H9 (cell line): ENCODE measurements at regions not wholly inside any gene's neighbourhood (a gene's known extent, or its start where the extent isn't known, plus 50 kb on each side); places are given as distances from the start of the nearest gene placed in this dataset.

ENCODE experiments used
- DNase-seq: peaks from one replicate; pipeline ENCODE4 v3.0.0-alpha.2; 2017
- H2AFZ ChIP-seq: one replicate; pipeline ENCODE4 v1.6.1; 2013; ENCODE audit warnings: mild to moderate bottlenecking, low read length, control low read depth, moderate library complexity
- H2AK5ac ChIP-seq: 2 replicates; pipeline ENCODE4 v1.6.1; 2013; ENCODE audit warnings: low read length, control low read depth, mixed read lengths; ENCODE audit not compliant: insufficient read length
- H2BK120ac ChIP-seq: one replicate; pipeline ENCODE4 v1.6.1; 2013; ENCODE audit warnings: low read depth, mild to moderate bottlenecking, low read length, control low read depth, inconsistent platforms; ENCODE audit not compliant: poor library complexity, severe bottlenecking
- H2BK12ac ChIP-seq: 2 replicates; pipeline ENCODE4 v1.6.1; 2013; ENCODE audit warnings: low read length, control low read depth, mixed read lengths, low read depth; ENCODE audit not compliant: insufficient read length
- H2BK15ac ChIP-seq: 2 replicates; pipeline ENCODE4 v1.6.1; 2013; ENCODE audit warnings: low read depth, low read length, control low read depth
- H2BK20ac ChIP-seq: one replicate; pipeline ENCODE4 v1.6.1; 2013; ENCODE audit warnings: low read depth, mild to moderate bottlenecking, low read length, control low read depth, inconsistent platforms; ENCODE audit not compliant: poor library complexity, severe bottlenecking
- H2BK5ac ChIP-seq: 2 replicates; pipeline ENCODE4 v1.6.1; 2013; ENCODE audit warnings: low read length, control low read depth, mixed read lengths; ENCODE audit not compliant: insufficient read length
- H3K14ac ChIP-seq: 2 replicates; pipeline ENCODE4 v1.6.1; 2013; ENCODE audit warnings: low read length, control low read depth; ENCODE audit not compliant: insufficient read depth
- H3K18ac ChIP-seq: 2 replicates; pipeline ENCODE4 v1.6.1; 2013; ENCODE audit warnings: low read depth, mild to moderate bottlenecking, mixed read lengths, low read length, control low read depth; ENCODE audit not compliant: insufficient read length
- H3K23ac ChIP-seq: 2 replicates; pipeline ENCODE4 v1.6.1; 2013; ENCODE audit warnings: low read length, control low read depth, mixed read lengths, low read depth; ENCODE audit not compliant: insufficient read length
- H3K23me2 ChIP-seq: 2 replicates; pipeline ENCODE4 v1.6.1; 2013; ENCODE audit warnings: low read depth, mild to moderate bottlenecking, mixed read lengths, low read length, control low read depth; ENCODE audit not compliant: insufficient read length, poor library complexity, severe bottlenecking
- H3K27ac ChIP-seq: 2 replicates; pipeline ENCODE4 v1.5.1; 2013; ENCODE audit warnings: low read length, control low read depth, mixed read lengths, low read depth; ENCODE audit not compliant: insufficient read length
- H3K27me3 ChIP-seq: 2 replicates; pipeline ENCODE4 v1.6.1; 2013; ENCODE audit warnings: low read length, control low read depth, inconsistent platforms; ENCODE audit not compliant: insufficient read depth
- H3K4ac ChIP-seq: 2 replicates; pipeline ENCODE4 v1.6.1; 2013; ENCODE audit warnings: low read depth, mild to moderate bottlenecking, control low read depth, inconsistent platforms, low read length, moderate library complexity
- H3K4me1 ChIP-seq: 2 replicates; pipeline ENCODE4 v1.6.1; 2013; ENCODE audit warnings: low read length, control low read depth, inconsistent platforms; ENCODE audit not compliant: insufficient read depth
- H3K4me2 ChIP-seq: 2 replicates; pipeline ENCODE4 v1.6.1; 2013; ENCODE audit warnings: low read length, control low read depth, mixed read lengths; ENCODE audit not compliant: insufficient read length, insufficient read depth
- H3K56ac ChIP-seq: 2 replicates; pipeline ENCODE4 v1.6.1; 2013; ENCODE audit warnings: low read depth, mild to moderate bottlenecking, mixed read lengths, low read length, control low read depth; ENCODE audit not compliant: insufficient read length
- H3K79me1 ChIP-seq: 2 replicates; pipeline ENCODE4 v1.6.1; 2013; ENCODE audit warnings: low read depth, mild to moderate bottlenecking, moderate library complexity, low read length, control low read depth, inconsistent platforms; ENCODE audit not compliant: insufficient read depth, poor library complexity, severe bottlenecking
- H3K79me2 ChIP-seq: 2 replicates; pipeline ENCODE4 v1.6.1; 2013; ENCODE audit warnings: low read length, control low read depth, inconsistent platforms; ENCODE audit not compliant: insufficient read depth
- H3K9ac ChIP-seq: 2 replicates; pipeline ENCODE4 v1.6.1; 2013; ENCODE audit warnings: low read length, control low read depth, mixed read lengths; ENCODE audit not compliant: insufficient read length; ENCODE audit errors: extremely low read depth
- H3K9me3 ChIP-seq: one replicate; pipeline ENCODE4 v1.6.1; 2013; ENCODE audit warnings: low read depth, low read length, inconsistent platforms; ENCODE audit not compliant: control insufficient read depth
- H3T11ph ChIP-seq: one replicate; pipeline ENCODE4 v1.6.1; 2013; ENCODE audit warnings: mild to moderate bottlenecking, low read length, control low read depth, inconsistent platforms
- H4K20me1 ChIP-seq: one replicate; pipeline ENCODE4 v1.6.1; 2013; ENCODE audit not compliant: control insufficient read depth, insufficient read length, insufficient read depth
- H4K5ac ChIP-seq: 2 replicates; pipeline ENCODE4 v1.6.1; 2013; ENCODE audit warnings: low read depth, mild to moderate bottlenecking, mixed read lengths, low read length, control low read depth; ENCODE audit not compliant: insufficient read length
- H4K8ac ChIP-seq: replicated peaks from 2 replicates; pipeline ENCODE4 v1.6.1; 2013; ENCODE audit warnings: low read length, control low read depth, mixed read lengths, low read depth; ENCODE audit not compliant: insufficient read length
- H4K91ac ChIP-seq: 2 replicates; pipeline ENCODE4 v1.6.1; 2013; ENCODE audit warnings: low read depth, mild to moderate bottlenecking, moderate library complexity, mixed read lengths, low read length, control low read depth; ENCODE audit not compliant: insufficient read length
- H3K27ac Mint-ChIP-seq, 3 experiments: 2 replicates in 2 of 3; 3 replicates in 1 of 3; pipeline ENCODE4 v1.8.0; 2020 to 2021; ENCODE audit warnings: mixed read lengths in 3 of 3, mild to moderate bottlenecking in 1 of 3, moderate library complexity in 1 of 3
- H3K27me3 Mint-ChIP-seq: 2 replicates; pipeline ENCODE4 v1.8.0; 2021; ENCODE audit warnings: low read depth, mild to moderate bottlenecking, moderate library complexity, mixed read lengths
- H3K36me3 Mint-ChIP-seq, 3 experiments: 2 replicates in 2 of 3; 3 replicates in 1 of 3; pipeline ENCODE4 v1.8.0; 2020 to 2021; ENCODE audit warnings: low read depth in 3 of 3, mixed read lengths in 3 of 3; ENCODE audit not compliant: insufficient read depth in 1 of 3
- H3K4me1 Mint-ChIP-seq, 2 experiments: 2 replicates each; pipeline ENCODE4 v1.8.0; 2020; ENCODE audit warnings: mixed read lengths in 2 of 2
- H3K4me3 Mint-ChIP-seq, 2 experiments: 2 replicates in 1 of 2; 3 replicates in 1 of 2; pipeline ENCODE4 v1.8.0; 2020 to 2021; ENCODE audit warnings: mild to moderate bottlenecking in 2 of 2, mixed read lengths in 2 of 2, moderate library complexity in 1 of 2
- H3K9me3 Mint-ChIP-seq, 2 experiments: 2 replicates in 1 of 2; 3 replicates in 1 of 2; pipeline ENCODE4 v1.8.0; 2020; ENCODE audit warnings: mild to moderate bottlenecking in 2 of 2, mixed read lengths in 2 of 2, moderate library complexity in 1 of 2
- WGBS: extraction: QIAGEN DNeasy Blood & Tissue Kit; methylation state at CpG from one replicate; pipeline ENCODE4 v1.1.7; 2013; ENCODE audit warnings: missing lambda C conversion rate, low lambda C conversion rate, mixed read lengths; ENCODE audit not compliant: insufficient read length; ENCODE audit errors: extremely low coverage; 5-methylcytosine and 5-hydroxymethylcytosine counted together
- TF ChIP-seq, protein P1 (sequence below): fragments of 200-600 bp; sonication (generic); conservative IDR thresholded peaks from 3 replicates; pipeline ENCODE4 v1.8.0; 2021; ENCODE audit warnings: antibody characterized with exemption, mild to moderate bottlenecking

DNA sequence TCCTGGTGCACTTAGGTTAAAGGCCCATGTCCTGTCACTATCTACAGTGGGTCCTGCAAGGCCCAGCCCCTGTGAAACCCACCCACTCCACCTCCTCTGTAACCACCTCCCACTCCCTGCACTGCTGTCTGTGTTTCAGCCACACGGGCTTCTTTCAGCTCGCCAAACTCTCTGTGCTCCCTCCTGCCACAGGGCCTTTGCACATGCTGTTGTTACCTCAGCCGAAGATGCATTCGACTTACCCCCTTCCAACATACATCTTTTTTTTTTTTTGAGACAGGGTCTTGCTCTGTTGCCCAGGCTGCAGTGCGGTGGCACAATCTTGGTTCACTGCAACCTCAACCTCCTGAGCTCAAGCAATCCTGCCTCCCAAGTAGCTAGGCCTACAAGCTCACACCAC lies 76.5 kb upstream of the RPL38 start:
- no peak overlapping the region for H3K27ac Mint-ChIP-seq
- peaks cover 0 to 4% (median 0%) of the 10 kb centered on the region in 3 experiments; a peak in 2 of 7 replicates for H3K36me3 Mint-ChIP-seq
- Histone ChIP-seq H3K18ac (no peak overlapping the region), H3K23me2 (no peaks in the 10 kb centered on the region), H4K5ac (no peak overlapping the region), H3K56ac (no peak overlapping the region), H3K4me1 (peaks cover 5% of the 10 kb centered on the region; the same call in 1 of the 2 replicates), H2AK5ac (no peak overlapping the region), H4K20me1 (no peaks in the 10 kb centered on the region), H2BK20ac (no peak overlapping the region), H3K27ac (no peak overlapping the region), H2AFZ (no peak overlapping the region), H3K79me2 (no peaks in the 10 kb centered on the region), H3K9ac (no peak overlapping the region), H2BK15ac (no peak overlapping the region), H3T11ph (no peak overlapping the region), H2BK5ac (no peak overlapping the region), H3K9me3 (no peaks in the 10 kb centered on the region), H4K8ac (no peak overlapping the region), H3K14ac (no peak overlapping the region), H3K4ac (no peak overlapping the region), H4K91ac (no peak overlapping the region), H3K4me2 (no peak overlapping the region), H2BK12ac (no peak overlapping the region), H2BK120ac (no peak overlapping the region), H3K23ac (no peak overlapping the region), H3K27me3 (no peaks in the 10 kb centered on the region), H3K79me1 (no peaks in the 10 kb centered on the region)
- DNase-seq, result peak; percentile 17
- peaks cover 11% of the 10 kb centered on the region for H3K27me3 Mint-ChIP-seq
- TF ChIP-seq, protein P1, sequence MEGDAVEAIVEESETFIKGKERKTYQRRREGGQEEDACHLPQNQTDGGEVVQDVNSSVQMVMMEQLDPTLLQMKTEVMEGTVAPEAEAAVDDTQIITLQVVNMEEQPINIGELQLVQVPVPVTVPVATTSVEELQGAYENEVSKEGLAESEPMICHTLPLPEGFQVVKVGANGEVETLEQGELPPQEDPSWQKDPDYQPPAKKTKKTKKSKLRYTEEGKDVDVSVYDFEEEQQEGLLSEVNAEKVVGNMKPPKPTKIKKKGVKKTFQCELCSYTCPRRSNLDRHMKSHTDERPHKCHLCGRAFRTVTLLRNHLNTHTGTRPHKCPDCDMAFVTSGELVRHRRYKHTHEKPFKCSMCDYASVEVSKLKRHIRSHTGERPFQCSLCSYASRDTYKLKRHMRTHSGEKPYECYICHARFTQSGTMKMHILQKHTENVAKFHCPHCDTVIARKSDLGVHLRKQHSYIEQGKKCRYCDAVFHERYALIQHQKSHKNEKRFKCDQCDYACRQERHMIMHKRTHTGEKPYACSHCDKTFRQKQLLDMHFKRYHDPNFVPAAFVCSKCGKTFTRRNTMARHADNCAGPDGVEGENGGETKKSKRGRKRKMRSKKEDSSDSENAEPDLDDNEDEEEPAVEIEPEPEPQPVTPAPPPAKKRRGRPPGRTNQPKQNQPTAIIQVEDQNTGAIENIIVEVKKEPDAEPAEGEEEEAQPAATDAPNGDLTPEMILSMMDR, result no peak
- H3K9me3 Mint-ChIP-seq, result peaks cover 4 to 6% of the 10 kb centered on the region in 2 experiments; a peak in 3 of 5 replicates
- no peak overlapping the region for H3K4me3 Mint-ChIP-seq
- no CpG with 5 or more reads among the region's 5 CpGs for WGBS
- H3K4me1 Mint-ChIP-seq, result peaks cover 9 to 25% of the 10 kb centered on the region in 2 experiments
